NCI-H1105 treated with DMSO at 0.1 percent for 48 hours (cell line): ENCODE measurements at regions not wholly inside any gene's neighbourhood (a gene's known extent, or its start where the extent isn't known, plus 50 kb on each side); places are given as distances from the start of the nearest gene placed in this dataset.
"Not testable (repeated sequence)": the region's sequence is repeated elsewhere in the genome, so short reads cannot be mapped to it uniquely, and the experiment has no call there.

Source experiments
- DNase-seq: peaks from one replicate; lab custom pipeline; 2025; lab: John Stamatoyannopoulos, UW

- no peak for DNase-seq
Measured at GRCh38 chr14:105937253-105938054, 411.1 kb downstream of the TMEM121 start.

GRCh38 chr14:105938055-105938863, 411.9 kb downstream of the TMEM121 start:
- no peak for DNase-seq

- DNase-seq, result no peak
Measured at GRCh38 chr14:105938959-105939358, 412.6 kb downstream of the TMEM121 start.

GRCh38 chr14:105939810-105940508, 413.6 kb downstream of the TMEM121 start:
- DNase-seq, result no peak

GRCh38 chr14:105940534-105941225, 414.3 kb downstream of the TMEM121 start:
- no peak for DNase-seq

GRCh38 chr14:105941226-105942166, 415.1 kb downstream of the TMEM121 start:
- no peak for DNase-seq

- DNase-seq, result not testable (repeated sequence)
Measured at GRCh38 chr14:105942725-105943124, 416.3 kb downstream of the TMEM121 start.

GRCh38 chr14:105943973-105944602, 417.7 kb downstream of the TMEM121 start:
- no peak for DNase-seq

GRCh38 chr14:105944632-105945610, 418.5 kb downstream of the TMEM121 start:
- peak; percentile 63 for DNase-seq

GRCh38 chr14:105945896-105946295, 419.5 kb downstream of the TMEM121 start:
- peak; percentile 33 for DNase-seq

- DNase-seq, result no peak
Measured at GRCh38 chr14:105947599-105947998, 421.2 kb downstream of the TMEM121 start.

- DNase-seq, result not testable (repeated sequence)
Measured at GRCh38 chr14:105948955-105949354, 422.6 kb downstream of the TMEM121 start.

- DNase-seq, result not testable (repeated sequence)
Measured at GRCh38 chr14:105950364-105950892, 424.0 kb downstream of the TMEM121 start.

- no peak for DNase-seq
Measured at GRCh38 chr14:105951399-105951798, 425.0 kb downstream of the TMEM121 start.

GRCh38 chr14:105952222-105952621, 425.8 kb downstream of the TMEM121 start:
- no peak for DNase-seq

GRCh38 chr14:105952826-105953225, 426.4 kb downstream of the TMEM121 start:
- no peak for DNase-seq

- not testable (repeated sequence) for DNase-seq
Measured at GRCh38 chr14:105961625-105962024, 435.2 kb downstream of the TMEM121 start.

- no peak for DNase-seq
Measured at GRCh38 chr14:105962532-105962931, 436.1 kb downstream of the TMEM121 start.

- DNase-seq, result no peak
Measured at GRCh38 chr14:105968291-105968690, 441.9 kb downstream of the TMEM121 start.
